Osteoblast (primary cell): ENCODE measurements at regions not wholly inside any gene's neighbourhood (a gene's known extent, or its start where the extent isn't known, plus 50 kb on each side); places are given as distances from the start of the nearest gene placed in this dataset.

Experiments
- DNase-seq: peaks from one replicate; pipeline ENCODE4 v3.0.0; 2011; ENCODE audit warnings: low spot score, mixed read lengths; ENCODE audit not compliant: insufficient read length; ENCODE audit errors: missing footprints
- H2AFZ ChIP-seq: 2 replicates; pipeline ENCODE4 v1.6.0; 2011; ENCODE audit warnings: mild to moderate bottlenecking, low read length
- H3K27ac ChIP-seq: 2 replicates; pipeline ENCODE4 v1.5.1; 2011; ENCODE audit warnings: mild to moderate bottlenecking, low read depth, low read length, moderate library complexity
- H3K27me3 ChIP-seq: 2 replicates; pipeline ENCODE4 v1.6.0; 2012; ENCODE audit warnings: mild to moderate bottlenecking, control low read depth, inconsistent platforms, low read length, moderate library complexity; ENCODE audit not compliant: insufficient read depth
- H3K36me3 ChIP-seq: 2 replicates; pipeline ENCODE4 v1.5.1; 2011; ENCODE audit warnings: mild to moderate bottlenecking, low read length, control low read depth, moderate library complexity; ENCODE audit not compliant: insufficient read depth
- H3K4me1 ChIP-seq: 2 replicates; pipeline ENCODE4 v1.5.1; 2011; ENCODE audit warnings: mild to moderate bottlenecking, low read length, control low read depth, moderate library complexity; ENCODE audit not compliant: insufficient read depth
- H3K4me2 ChIP-seq: 2 replicates; pipeline ENCODE4 v1.6.0; 2011; ENCODE audit warnings: mild to moderate bottlenecking, low read length; ENCODE audit not compliant: insufficient read depth
- H3K4me3 ChIP-seq: fragments of 200-600 bp; sonication (generic); 3 replicates; pipeline ENCODE4 v1.5.1; 2012; ENCODE audit warnings: mild to moderate bottlenecking, low read length, inconsistent platforms; ENCODE audit not compliant: insufficient read depth
- H3K79me2 ChIP-seq: 2 replicates; pipeline ENCODE4 v1.6.0; 2012; ENCODE audit warnings: mild to moderate bottlenecking, low read length, control low read depth, inconsistent platforms; ENCODE audit not compliant: insufficient read depth
- H3K9me3 ChIP-seq: 2 replicates; pipeline ENCODE4 v1.5.1; 2011; ENCODE audit warnings: low read depth, low read length, control low read depth
- H4K20me1 ChIP-seq: 2 replicates; pipeline ENCODE4 v1.6.0; 2012; ENCODE audit warnings: mild to moderate bottlenecking, low read length, control low read depth; ENCODE audit not compliant: insufficient read depth
- TF ChIP-seq, protein P1 (sequence below): IDR thresholded peaks from 2 replicates; pipeline ENCODE4 v1.5.1; 2011; ENCODE audit warnings: mild to moderate bottlenecking, low read depth, low read length, moderate library complexity; ENCODE audit errors: extremely low read depth

DNA sequence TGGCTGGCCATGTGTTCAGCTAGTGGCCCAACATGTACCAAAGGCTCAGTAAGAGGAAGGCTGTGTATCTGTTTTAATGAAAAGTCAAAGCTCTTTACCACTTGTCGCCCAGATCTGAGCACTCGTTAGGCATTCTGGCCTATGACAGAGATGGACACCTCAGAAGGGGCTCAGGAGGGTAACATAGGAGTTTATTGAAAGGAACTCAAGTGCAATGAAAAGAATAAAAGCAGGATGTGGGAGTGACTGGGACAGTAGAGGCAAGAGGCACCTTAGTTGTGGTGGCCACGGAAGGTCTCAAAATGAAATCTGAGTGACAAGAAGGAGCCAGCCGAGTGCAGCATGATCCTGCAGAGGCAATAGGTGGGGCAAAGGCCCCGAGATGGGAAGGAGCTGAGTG, 309.7 kb downstream of the MN1 start:
- Histone ChIP-seq H3K4me1 (peaks cover 21% of the 10 kb centered on the region), H3K4me3 (no peak overlapping the region), H3K4me2 (no peak overlapping the region), H3K79me2 (no peaks in the 10 kb centered on the region), H2AFZ (no peak overlapping the region), H3K36me3 (no peaks in the 10 kb centered on the region), H3K9me3 (no peaks in the 10 kb centered on the region), H4K20me1 (no peaks in the 10 kb centered on the region), H3K27me3 (no peaks in the 10 kb centered on the region), H3K27ac (no peak overlapping the region)
- TF ChIP-seq, protein P1, sequence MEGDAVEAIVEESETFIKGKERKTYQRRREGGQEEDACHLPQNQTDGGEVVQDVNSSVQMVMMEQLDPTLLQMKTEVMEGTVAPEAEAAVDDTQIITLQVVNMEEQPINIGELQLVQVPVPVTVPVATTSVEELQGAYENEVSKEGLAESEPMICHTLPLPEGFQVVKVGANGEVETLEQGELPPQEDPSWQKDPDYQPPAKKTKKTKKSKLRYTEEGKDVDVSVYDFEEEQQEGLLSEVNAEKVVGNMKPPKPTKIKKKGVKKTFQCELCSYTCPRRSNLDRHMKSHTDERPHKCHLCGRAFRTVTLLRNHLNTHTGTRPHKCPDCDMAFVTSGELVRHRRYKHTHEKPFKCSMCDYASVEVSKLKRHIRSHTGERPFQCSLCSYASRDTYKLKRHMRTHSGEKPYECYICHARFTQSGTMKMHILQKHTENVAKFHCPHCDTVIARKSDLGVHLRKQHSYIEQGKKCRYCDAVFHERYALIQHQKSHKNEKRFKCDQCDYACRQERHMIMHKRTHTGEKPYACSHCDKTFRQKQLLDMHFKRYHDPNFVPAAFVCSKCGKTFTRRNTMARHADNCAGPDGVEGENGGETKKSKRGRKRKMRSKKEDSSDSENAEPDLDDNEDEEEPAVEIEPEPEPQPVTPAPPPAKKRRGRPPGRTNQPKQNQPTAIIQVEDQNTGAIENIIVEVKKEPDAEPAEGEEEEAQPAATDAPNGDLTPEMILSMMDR, result no peak
- no peak for DNase-seq

DNA sequence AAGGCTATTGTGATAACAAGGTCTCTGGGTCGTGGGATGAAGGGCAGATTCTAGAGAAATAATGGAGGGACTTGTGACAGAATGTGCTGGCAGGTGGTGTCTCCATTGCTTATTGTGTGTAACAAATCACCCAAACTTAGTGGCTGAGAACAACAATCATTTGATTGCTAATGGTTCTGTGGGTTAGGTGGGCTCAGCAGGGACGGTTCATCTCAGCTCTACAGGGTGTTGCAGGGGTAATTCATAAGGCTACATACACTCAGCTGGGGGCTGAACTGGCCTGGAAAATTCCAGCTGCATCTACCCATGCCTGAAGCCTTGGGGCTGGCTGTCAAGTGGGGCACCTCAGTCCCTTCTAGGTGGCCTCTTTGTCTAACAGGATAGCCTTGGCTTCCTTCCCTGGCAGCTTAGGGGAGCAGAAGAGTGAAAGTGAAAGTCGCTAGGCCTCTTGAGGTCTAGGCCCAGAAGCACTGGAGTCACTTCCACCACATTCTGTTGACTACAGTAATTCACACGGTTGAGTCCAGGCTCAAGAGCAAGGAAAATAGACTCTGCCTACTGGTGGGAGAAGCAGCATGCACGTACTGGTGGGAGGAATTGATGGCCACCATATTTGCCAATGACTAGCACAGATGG, 308.9 kb downstream of the MN1 start:
- peaks cover 20% of the 10 kb centered on the region for H3K4me1 ChIP-seq
- TF ChIP-seq, protein P1, result no peak
- no peaks in the 10 kb centered on the region for H3K9me3 ChIP-seq
- no peaks in the 10 kb centered on the region for H3K27me3 ChIP-seq
- no peak overlapping the region for H3K4me2 ChIP-seq
- DNase-seq, result no peak
- H4K20me1 ChIP-seq, result no peaks in the 10 kb centered on the region
- H3K79me2 ChIP-seq, result no peaks in the 10 kb centered on the region
- no peaks in the 10 kb centered on the region for H3K36me3 ChIP-seq
- no peak overlapping the region for H3K27ac ChIP-seq
- no peak overlapping the region for H3K4me3 ChIP-seq
- no peak overlapping the region for H2AFZ ChIP-seq

DNA sequence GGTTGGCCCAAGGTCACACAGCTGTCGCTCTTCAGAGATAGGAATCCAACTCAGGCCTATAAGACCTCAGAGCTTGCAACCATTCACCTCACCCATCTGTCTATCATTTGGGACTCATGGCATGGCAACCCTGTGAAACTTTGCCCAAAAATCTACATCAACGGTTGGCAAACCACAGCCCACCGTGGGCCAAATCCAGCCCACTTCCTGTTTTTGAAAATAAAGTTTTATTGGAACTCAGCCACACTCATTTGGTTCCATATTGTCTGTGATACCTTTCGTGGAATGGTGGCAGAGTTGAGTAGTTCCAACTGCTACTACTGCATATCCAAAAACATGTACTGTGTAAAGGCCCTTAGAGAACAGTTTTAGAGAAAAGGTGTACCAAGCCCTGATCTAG, 307.8 kb downstream of the MN1 start:
- H3K9me3 ChIP-seq, result no peaks in the 10 kb centered on the region
- no peaks in the 10 kb centered on the region for H3K36me3 ChIP-seq
- DNase-seq, result no peak
- no peak overlapping the region for H2AFZ ChIP-seq
- TF ChIP-seq, protein P1, result no peak
- no peak overlapping the region for H3K4me3 ChIP-seq
- H3K4me1 ChIP-seq, result peaks cover 9% of the 10 kb centered on the region
- no peak overlapping the region for H3K4me2 ChIP-seq
- no peaks in the 10 kb centered on the region for H3K27me3 ChIP-seq
- H3K27ac ChIP-seq, result no peak overlapping the region
- no peaks in the 10 kb centered on the region for H4K20me1 ChIP-seq
- H3K79me2 ChIP-seq, result no peaks in the 10 kb centered on the region

DNA sequence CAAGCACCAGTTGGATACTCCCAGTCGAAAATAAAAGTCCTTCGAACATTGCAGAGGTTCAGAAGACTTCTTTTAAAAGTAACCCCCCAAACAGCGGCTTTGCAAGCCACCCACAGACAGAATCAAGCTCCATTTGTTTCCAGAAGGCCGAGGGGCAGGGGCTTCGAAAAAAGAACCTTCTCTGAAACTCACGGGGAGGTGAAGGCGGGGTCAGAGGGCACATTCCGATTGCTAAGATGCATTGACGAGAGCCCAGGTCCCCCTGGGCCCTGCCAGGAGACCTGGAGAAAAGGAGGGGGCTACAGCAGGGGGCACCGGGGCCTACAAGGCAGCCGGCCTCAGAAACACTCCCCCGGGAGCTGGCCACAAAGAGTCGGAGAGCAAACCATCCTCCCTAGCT, 306.8 kb downstream of the MN1 start:
- no peaks in the 10 kb centered on the region for H3K79me2 ChIP-seq
- no peaks in the 10 kb centered on the region for H3K27me3 ChIP-seq
- no peaks in the 10 kb centered on the region for H4K20me1 ChIP-seq
- no peak for DNase-seq
- no peak overlapping the region for H3K4me3 ChIP-seq
- no peaks in the 10 kb centered on the region for H3K9me3 ChIP-seq
- H3K36me3 ChIP-seq, result no peaks in the 10 kb centered on the region
- TF ChIP-seq, protein P1, result no peak
- no peak overlapping the region for H3K4me2 ChIP-seq
- H2AFZ ChIP-seq, result no peak overlapping the region
- no peaks in the 10 kb centered on the region for H3K4me1 ChIP-seq
- no peak overlapping the region for H3K27ac ChIP-seq
